Breast epithelium (tissue), 4 donors: ENCODE measurements at regions not wholly inside any gene's neighbourhood (a gene's known extent, or its start where the extent isn't known, plus 50 kb on each side); places are given as distances from the start of the nearest gene placed in this dataset.

Experiments
- DNase-seq, 2 donors: peaks; one replicate each; pipeline ENCODE4 v3.0.0-alpha.2; 2019; ENCODE audit warnings: low spot score in 2 of 2
- H3K27ac ChIP-seq, 2 donors: fragments of 200-600 bp; sonication (generic) in 1 of 2; one replicate each; pipeline ENCODE4 v1.5.1; 2016 to 2019; ENCODE audit warnings: mild to moderate bottlenecking in 1 of 2
- H3K27me3 ChIP-seq, 2 donors: fragments of 200-600 bp; sonication (generic) in 1 of 2; one replicate each; pipeline versions ENCODE4 v1.5.1 to v1.6.0; 2017 to 2019; ENCODE audit warnings: control low read depth in 1 of 2, mild to moderate bottlenecking in 1 of 2
- H3K36me3 ChIP-seq: fragments of 200-600 bp; one replicate; pipeline ENCODE4 v1.5.1; 2019
- H3K4me1 ChIP-seq, 2 donors: fragments of 200-600 bp; sonication (generic); one replicate each; pipeline ENCODE4 v1.5.1; 2016 to 2019; ENCODE audit warnings: control low read depth in 1 of 2
- H3K4me3 ChIP-seq, 3 donors: fragments of 200-600 bp; sonication (generic); 1 replicate in 2 of 3; 2 replicates in 1 of 3; pipeline ENCODE4 v1.5.1; 2016 to 2019; ENCODE audit warnings: mild to moderate bottlenecking in 3 of 3, moderate library complexity in 2 of 3
- H3K9me3 ChIP-seq, 2 donors: fragments of 200-600 bp; sonication (generic) in 1 of 2; one replicate each; pipeline ENCODE4 v1.5.1; 2016 to 2019; ENCODE audit warnings: control low read depth in 1 of 2
- CTCF ChIP-seq, 3 donors: fragments of 450-650 bp; IDR thresholded peaks; one replicate each; pipeline ENCODE4 v1.5.1; 2016 to 2017; ENCODE audit warnings: antibody characterized with exemption in 3 of 3, mild to moderate bottlenecking in 3 of 3, moderate library complexity in 3 of 3
- POLR2A ChIP-seq: fragments of 450-650 bp; IDR thresholded peaks from one replicate; pipeline ENCODE4 v1.6.1; 2016; ENCODE audit warnings: antibody characterized with exemption, mild to moderate bottlenecking, moderate library complexity
- POLR2AphosphoS5 ChIP-seq, 3 donors: sonication (generic); formaldehyde crosslinking; IDR thresholded peaks; one replicate each; pipeline ENCODE4 v1.6.1; 2017; ENCODE audit warnings: antibody characterized with exemption in 3 of 3
- intact Hi-C: fragments of 100-400 bp; cut with DNase I; formaldehyde crosslinking; loops from one replicate; pipeline ENCODE4 v1.15.1; 2023; ENCODE audit warnings: low total_unique reads

GRCh38 chr2:6524691-6525474 lies 340.8 kb downstream of the CMPK2 start:
- Histone ChIP-seq H3K36me3 (no peaks in the 10 kb centered on the region), H3K27ac (no peak overlapping the region), H3K4me3 (no peak overlapping the region), H3K9me3 (no peaks in the 10 kb centered on the region), H3K4me1 (no peaks in the 10 kb centered on the region), H3K27me3 (no peaks in the 10 kb centered on the region)
- TF ChIP-seq POLR2AphosphoS5 (IDR thresholded peaks at IDR 0.05), result no peak
- no peak for TF ChIP-seq POLR2A
- no peak for TF ChIP-seq CTCF (IDR thresholded peaks at IDR 0.05)
- no peak for DNase-seq
- intact Hi-C loops, result no loop called here

DNA sequence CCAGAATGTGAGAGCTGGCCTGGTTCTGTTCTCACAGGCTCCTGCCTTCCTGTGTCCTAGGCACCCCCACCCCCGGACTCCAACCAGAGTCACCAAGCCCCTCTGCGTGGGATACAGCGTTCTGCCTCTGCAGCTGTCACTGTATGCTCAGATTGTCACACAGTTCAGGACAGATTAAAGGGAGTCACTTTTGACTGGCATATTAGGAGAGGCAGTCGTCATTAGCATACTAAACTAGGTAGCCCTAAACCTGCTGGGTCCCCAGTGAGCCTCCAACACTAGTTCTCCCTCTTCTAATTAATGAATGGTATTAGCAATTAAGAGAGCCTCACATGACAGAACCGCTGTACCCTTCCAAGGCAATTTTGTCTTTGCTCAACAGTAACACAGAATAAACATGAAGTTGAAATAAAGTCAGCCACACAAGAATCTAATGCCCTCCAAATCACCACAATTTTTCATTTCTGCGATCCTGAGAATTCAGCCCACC lies 340.2 kb downstream of the CMPK2 start:
- no peak for TF ChIP-seq CTCF (IDR thresholded peaks at IDR 0.05)
- no peak for TF ChIP-seq POLR2AphosphoS5 (IDR thresholded peaks at IDR 0.05)
- no peak for TF ChIP-seq POLR2A
- intact Hi-C loops, result no loop called here
- Histone ChIP-seq H3K4me1 (no peaks in the 10 kb centered on the region), H3K36me3 (no peaks in the 10 kb centered on the region), H3K9me3 (no peaks in the 10 kb centered on the region), H3K4me3 (no peak overlapping the region), H3K27ac (no peak overlapping the region), H3K27me3 (no peaks in the 10 kb centered on the region)
- no peak for DNase-seq

GRCh38 chr2:6526093-6526824 lies 339.4 kb downstream of the CMPK2 start:
- H3K9me3 ChIP-seq, result no peaks in the 10 kb centered on the region
- H3K4me1 ChIP-seq, result no peaks in the 10 kb centered on the region
- no peak overlapping the region for H3K27ac ChIP-seq
- no peaks in the 10 kb centered on the region for H3K36me3 ChIP-seq
- intact Hi-C loops, result no loop called here
- no peak for DNase-seq
- TF ChIP-seq CTCF (IDR thresholded peaks at IDR 0.05) (no peak), POLR2AphosphoS5 (IDR thresholded peaks at IDR 0.05) (no peak), POLR2A (no peak)
- H3K4me3 ChIP-seq, result no peak overlapping the region
- no peaks in the 10 kb centered on the region for H3K27me3 ChIP-seq

DNA sequence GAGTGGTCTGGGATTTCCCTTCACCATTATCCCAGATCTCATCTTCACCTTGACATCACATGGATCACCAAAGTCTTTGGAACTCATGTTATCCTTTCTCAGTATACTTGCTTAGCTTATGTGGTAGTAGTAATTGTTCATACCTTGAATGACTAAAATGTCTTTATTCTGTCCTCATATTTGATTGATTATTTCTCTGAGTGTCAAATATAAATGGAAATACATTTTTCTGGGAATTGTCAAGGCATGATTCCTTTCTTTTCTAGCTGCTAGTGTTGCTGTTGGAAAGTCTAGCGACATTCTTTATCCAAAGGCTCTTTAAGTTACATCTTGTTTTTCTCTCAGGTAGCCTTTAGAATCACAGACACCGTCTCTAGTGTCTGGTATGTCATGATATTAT lies 334.4 kb downstream of the CMPK2 start:
- no peak overlapping the region for H3K4me3 ChIP-seq
- DNase-seq, result no peak
- no peaks in the 10 kb centered on the region for H3K4me1 ChIP-seq
- intact Hi-C loops, result no loop called here
- peaks cover 0 to 6% of the 10 kb centered on the region in 2 donors for H3K27me3 ChIP-seq
- no peak overlapping the region for H3K27ac ChIP-seq
- no peaks in the 10 kb centered on the region for H3K9me3 ChIP-seq
- no peak for TF ChIP-seq CTCF (IDR thresholded peaks at IDR 0.05)
- no peak for TF ChIP-seq POLR2A
- no peak for TF ChIP-seq POLR2AphosphoS5 (IDR thresholded peaks at IDR 0.05)
- H3K36me3 ChIP-seq, result no peaks in the 10 kb centered on the region

DNA sequence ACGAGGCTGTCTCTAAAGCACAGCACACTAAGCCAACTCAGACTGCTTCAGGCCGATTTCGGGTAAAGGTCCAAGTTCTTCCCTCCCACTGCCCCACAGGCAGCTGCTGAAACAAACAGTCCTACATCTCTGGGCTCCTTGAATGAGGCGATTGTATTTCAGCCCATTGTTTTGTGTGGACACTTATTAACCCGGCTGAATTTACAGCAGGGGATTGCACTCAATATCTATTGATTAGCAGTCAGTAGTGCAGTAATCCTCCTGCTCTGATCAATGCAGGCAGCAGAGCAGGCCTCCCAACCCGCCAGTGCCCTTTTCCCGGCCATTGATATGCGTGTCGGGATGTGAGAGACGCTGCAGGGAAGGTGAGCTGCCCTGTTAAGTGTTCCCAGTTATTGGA lies 330.1 kb downstream of the CMPK2 start:
- no peak for TF ChIP-seq POLR2AphosphoS5 (IDR thresholded peaks at IDR 0.05)
- TF ChIP-seq CTCF (IDR thresholded peaks at IDR 0.05), result no peak
- no peak for TF ChIP-seq POLR2A
- H3K27me3 ChIP-seq, result peaks cover 0 to 6% of the 10 kb centered on the region in 2 donors
- DNase-seq, result no peak
- intact Hi-C loops, result no loop called here
- H3K4me1 ChIP-seq, result no peaks in the 10 kb centered on the region
- H3K36me3 ChIP-seq, result no peaks in the 10 kb centered on the region
- no peak overlapping the region for H3K27ac ChIP-seq
- H3K4me3 ChIP-seq, result no peak overlapping the region
- H3K9me3 ChIP-seq, result no peaks in the 10 kb centered on the region
